SU-DHL-6 (cell line): ENCODE measurements at regions not wholly inside any gene's neighbourhood (a gene's known extent, or its start where the extent isn't known, plus 50 kb on each side); places are given as distances from the start of the nearest gene placed in this dataset.

Experiments used
- EZH2phosphoT487 ChIP-seq: fragments of 200-600 bp; sonication (generic), shearing (Covaris generic); conservative IDR thresholded peaks from 2 replicates; pipeline ENCODE4 v1.6.1; 2018; ENCODE audit warnings: mild to moderate bottlenecking, antibody characterized with exemption, low read length, moderate library complexity, mixed read lengths
- TF ChIP-seq, protein P1 (sequence below): fragments of 200-600 bp; sonication (generic); IDR thresholded peaks from one replicate; pipeline ENCODE4 v1.5.1; 2017; ENCODE audit warnings: antibody characterized with exemption, mild to moderate bottlenecking, low read length, moderate library complexity; ENCODE audit not compliant: insufficient read depth, poor library complexity, severe bottlenecking

DNA sequence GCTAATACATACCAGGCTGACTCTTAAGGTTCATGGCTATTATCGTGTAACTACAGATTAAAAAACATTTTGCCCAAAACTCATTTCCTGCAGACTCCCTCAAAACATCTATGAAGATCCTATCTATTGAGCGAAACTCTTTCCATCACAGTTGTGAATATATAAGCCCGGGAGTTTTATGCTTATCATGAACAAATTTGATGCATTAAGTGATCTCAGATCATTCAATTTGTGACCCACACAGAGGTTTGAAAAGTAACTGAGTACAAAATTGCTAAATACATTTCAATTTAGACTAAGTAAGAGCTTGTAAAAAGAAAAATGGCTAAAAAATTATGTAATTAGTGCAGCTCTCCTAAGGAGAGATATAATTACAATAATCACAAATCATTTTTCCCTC, 1228.8 kb upstream of the TENM4 start:
- TF ChIP-seq, protein P1, sequence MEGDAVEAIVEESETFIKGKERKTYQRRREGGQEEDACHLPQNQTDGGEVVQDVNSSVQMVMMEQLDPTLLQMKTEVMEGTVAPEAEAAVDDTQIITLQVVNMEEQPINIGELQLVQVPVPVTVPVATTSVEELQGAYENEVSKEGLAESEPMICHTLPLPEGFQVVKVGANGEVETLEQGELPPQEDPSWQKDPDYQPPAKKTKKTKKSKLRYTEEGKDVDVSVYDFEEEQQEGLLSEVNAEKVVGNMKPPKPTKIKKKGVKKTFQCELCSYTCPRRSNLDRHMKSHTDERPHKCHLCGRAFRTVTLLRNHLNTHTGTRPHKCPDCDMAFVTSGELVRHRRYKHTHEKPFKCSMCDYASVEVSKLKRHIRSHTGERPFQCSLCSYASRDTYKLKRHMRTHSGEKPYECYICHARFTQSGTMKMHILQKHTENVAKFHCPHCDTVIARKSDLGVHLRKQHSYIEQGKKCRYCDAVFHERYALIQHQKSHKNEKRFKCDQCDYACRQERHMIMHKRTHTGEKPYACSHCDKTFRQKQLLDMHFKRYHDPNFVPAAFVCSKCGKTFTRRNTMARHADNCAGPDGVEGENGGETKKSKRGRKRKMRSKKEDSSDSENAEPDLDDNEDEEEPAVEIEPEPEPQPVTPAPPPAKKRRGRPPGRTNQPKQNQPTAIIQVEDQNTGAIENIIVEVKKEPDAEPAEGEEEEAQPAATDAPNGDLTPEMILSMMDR, result no peak
- no peak for TF ChIP-seq EZH2phosphoT487
